K562 (cell line): ENCODE measurements at regions not wholly inside any gene's neighbourhood (a gene's known extent, or its start where the extent isn't known, plus 50 kb on each side); places are given as distances from the start of the nearest gene placed in this dataset.
A peak's percentile ranks its signal among the peaks of the same experiment; 100 is the strongest.

Experiments used
- ATAC-seq: fragments of 200-7000 bp; cut with Tn5 transposase; 3 replicates; pipeline ENCODE4 v1.9.1; 2020; ENCODE audit warnings: moderate library complexity
- BruUV-seq: library from RNA; stranded (reverse); fragments of 400-500 nt; replicated peaks from 2 replicates; lab custom pipeline; 2021; lab: Mats Ljungman, UMichigan
- CTCF ChIA-PET: fragments of 300-600 bp; formaldehyde crosslinking; extraction: SDS; loops from one replicate; lab custom pipeline; 2021; ENCODE audit warnings: low intra/inter-chr PET ratio; lab: Yijun Ruan, JAX
- POLR2A ChIA-PET: fragments of 300-600, 350-650 bp; sonication (Branson Sonifier 250); formaldehyde crosslinking; extraction: SDS; loops from one replicate; lab custom pipeline; 2021; ENCODE audit warnings: antibody characterized with exemption, inconsistent platforms; lab: Yijun Ruan, JAX
- DNase-seq, 4 experiments: peaks; one replicate each; pipeline versions ENCODE4 v3.0.0 to v3.0.0-alpha.2; 2011 to 2018; ENCODE audit warnings: low spot score in 3 of 4, mixed read lengths in 3 of 4; ENCODE audit errors: extremely low read depth in 1 of 4
- FAIRE-seq: peaks from 2 replicates; lab custom pipeline; 2011; peaks lifted over from hg19 to GRCh38; lab: Jason Lieb, UNC
- H2AFZ ChIP-seq: 2 replicates; pipeline ENCODE4 v1.6.0; 2011; ENCODE audit warnings: low read depth, low read length, control low read depth, inconsistent platforms
- H3K27ac ChIP-seq: fragments of 200-600 bp; 3 replicates; pipeline ENCODE4 v1.8.0; 2011; ENCODE audit warnings: low read depth, mild to moderate bottlenecking, control low read depth, inconsistent platforms, low read length, moderate library complexity, mixed read lengths; ENCODE audit errors: extremely low read depth
- H3K27me3 ChIP-seq, 2 experiments: fragments of 300-600 bp in 1 of 2; 2 replicates in 1 of 2; 3 replicates in 1 of 2; pipeline versions ENCODE4 v1.6.0 to v1.8.0; 2011; ENCODE audit warnings: inconsistent platforms in 2 of 2, low read length in 2 of 2, mild to moderate bottlenecking in 1 of 2, mixed read lengths in 1 of 2, moderate library complexity in 1 of 2; ENCODE audit not compliant: control insufficient read depth in 2 of 2, insufficient read depth in 2 of 2
- H3K36me3 ChIP-seq: fragments of 300-600 bp; 3 replicates; pipeline ENCODE4 v1.8.0; 2011; ENCODE audit warnings: mild to moderate bottlenecking, low read length, inconsistent platforms; ENCODE audit not compliant: control insufficient read depth, insufficient read depth
- H3K4me1 ChIP-seq, 2 experiments: fragments of 200-600 bp in 1 of 2; replicated peaks in 1 of 2; 2 replicates in 1 of 2; 3 replicates in 1 of 2; pipeline versions ENCODE4 v1.5.1 to v1.8.0; 2011; ENCODE audit warnings: inconsistent platforms in 2 of 2, low read length in 2 of 2, mild to moderate bottlenecking in 1 of 2, mixed read lengths in 1 of 2, moderate library complexity in 1 of 2; ENCODE audit not compliant: control insufficient read depth in 2 of 2, insufficient read depth in 2 of 2
- H3K4me2 ChIP-seq: 2 replicates; pipeline ENCODE4 v1.6.1; 2011; ENCODE audit warnings: low read length, control low read depth, inconsistent platforms, mixed read lengths; ENCODE audit not compliant: insufficient read depth
- H3K4me3 ChIP-seq: fragments of 200-600 bp; sonication (generic), shearing (Covaris generic); 2 replicates; pipeline ENCODE4 v1.5.1; 2016; ENCODE audit warnings: control low read depth, inconsistent platforms
- H3K79me2 ChIP-seq: fragments of 200-600 bp; 3 replicates; pipeline ENCODE4 v1.8.0; 2011; ENCODE audit warnings: low read length, inconsistent platforms; ENCODE audit not compliant: control insufficient read depth, insufficient read depth
- H3K9ac ChIP-seq, 2 experiments: 2 replicates each; pipeline versions ENCODE4 v1.6.0 to v1.6.1; 2011; ENCODE audit warnings: low read depth in 2 of 2, low read length in 2 of 2, control low read depth in 1 of 2, inconsistent platforms in 1 of 2, mild to moderate bottlenecking in 1 of 2, mixed read lengths in 1 of 2; ENCODE audit not compliant: insufficient read depth in 1 of 2
- H3K9me1 ChIP-seq: one replicate; pipeline ENCODE4 v1.6.0; 2011; ENCODE audit warnings: inconsistent platforms, mild to moderate bottlenecking, low read length, moderate library complexity; ENCODE audit not compliant: control insufficient read depth, insufficient read depth
- H3K9me3 ChIP-seq: replicated peaks from 2 replicates; pipeline ENCODE4 v1.5.1; 2011; ENCODE audit warnings: low read depth, low read length, inconsistent platforms; ENCODE audit not compliant: control insufficient read depth, insufficient read depth
- H4K20me1 ChIP-seq: replicated peaks from 2 replicates; pipeline ENCODE4 v1.6.1; 2011; ENCODE audit warnings: low read length, inconsistent platforms, mixed read lengths; ENCODE audit not compliant: control insufficient read depth, insufficient read depth
- ARID3B ChIP-seq: fragments of 250-450 bp; sonication (Bioruptor Pico); IDR thresholded peaks from 2 replicates; pipeline ENCODE4 v1.4.0; 2020; ENCODE audit warnings: borderline replicate concordance
- BCOR ChIP-seq: fragments of 450-650 bp; IDR thresholded peaks from 2 replicates; pipeline ENCODE4 v1.6.1; 2016
- DACH1 ChIP-seq: fragments of 450-650 bp; IDR thresholded peaks from 2 replicates; pipeline ENCODE4 v1.6.1; 2018; ENCODE audit not compliant: partially characterized antibody
- DLX4 ChIP-seq: fragments of 250-450 bp; sonication (Bioruptor Pico); IDR thresholded peaks from 2 replicates; pipeline ENCODE4 v1.6.1; 2021; ENCODE audit warnings: mild to moderate bottlenecking
- E2F8 ChIP-seq: fragments of 450-650 bp; IDR thresholded peaks from 2 replicates; pipeline ENCODE4 v1.7.1; 2018; ENCODE audit warnings: mild to moderate bottlenecking, low read depth; ENCODE audit not compliant: partially characterized antibody
- EP300 ChIP-seq: IDR thresholded peaks from 2 replicates; pipeline ENCODE4 v1.6.1; 2012; ENCODE audit warnings: low read length, improper control_type of control experiment
- GTF2A2 ChIP-seq: IDR thresholded peaks from 2 replicates; pipeline ENCODE4 v1.6.1; 2016; ENCODE audit warnings: mild to moderate bottlenecking, missing genetic modification characterization, missing compliant biosample characterization
- NBN ChIP-seq: fragments of 450-650 bp; IDR thresholded peaks from 2 replicates; pipeline ENCODE4 v1.6.1; 2016; ENCODE audit warnings: low read depth, mild to moderate bottlenecking
- PHB2 ChIP-seq: fragments of 450-650 bp; IDR thresholded peaks from 2 replicates; pipeline ENCODE4 v1.6.1; 2017; ENCODE audit warnings: low read depth
- SMC3 ChIP-seq: conservative IDR thresholded peaks from 2 replicates; pipeline ENCODE4 v1.6.1; 2011; ENCODE audit warnings: low read depth, low read length, improper control_type of control experiment; ENCODE audit not compliant: insufficient read depth
- ZNF778 ChIP-seq: fragments of 450-650 bp; formaldehyde crosslinking; IDR thresholded peaks from 2 replicates; pipeline ENCODE4 v1.4.0; 2020; ENCODE audit warnings: mild to moderate bottlenecking, moderate library complexity
- WGBS: fragments of 100-300 bp; shearing (Covaris generic); methylation state at CpG from one replicate; pipeline ENCODE4 v1.1.6; 2016; ENCODE audit warnings: low coverage, mixed read lengths; ENCODE audit not compliant: insufficient coverage; ENCODE audit errors: missing lambda C conversion rate; 5-methylcytosine and 5-hydroxymethylcytosine counted together
- in situ Hi-C: fragments of 300-500 bp; cut with MboI; formaldehyde crosslinking; loops from 4 replicates; pipeline ENCODE4 v1.15.0; 2018; ENCODE audit warnings: inconsistent platforms, mixed read lengths
- intact Hi-C: fragments of 100-400 bp; cut with micrococcal nuclease; formaldehyde crosslinking; loops from 2 replicates; pipeline ENCODE4 v1.14.2; 2022

- ChIA-PET CTCF (no interaction called here), POLR2A (no interaction called here)
- 4% methylated on average over 4 of the region's 4 CpGs for WGBS
- Histone ChIP-seq H3K9me3 (no peaks in the 10 kb centered on the region), H3K79me2 (no peaks in the 10 kb centered on the region), H3K9me1 (no peaks in the 10 kb centered on the region), H3K4me2 (no peak overlapping the region), H3K4me3 (no peak overlapping the region), H3K36me3 (no peaks in the 10 kb centered on the region), H3K9ac (no peak overlapping the region), H3K27me3 (no peaks in the 10 kb centered on the region), H2AFZ (no peak overlapping the region), H4K20me1 (no peaks in the 10 kb centered on the region; the same call in 1 of the 2 replicates), H3K4me1 (no peaks in the 10 kb centered on the region), H3K27ac (no peak overlapping the region)
- ATAC-seq = no peak
- intact Hi-C loops = no loop called here
- in situ Hi-C loops = no loop called here
- TF ChIP-seq DACH1 (peak; percentile 58), E2F8 (no peak)
- no peak for DNase-seq
- BruUV-seq = no TSS peak
- FAIRE-seq = no peak
Measured at GRCh38 chr19:31874313-31874712, 471.1 kb upstream of the ZNF507 start.

- no peaks in the 10 kb centered on the region for H3K79me2 ChIP-seq
- FAIRE-seq (no peak), ATAC-seq (no peak), DNase-seq (no peak)
- no peak overlapping the region for H2AFZ ChIP-seq
- H4K20me1 ChIP-seq = no peaks in the 10 kb centered on the region; the same call in 1 of the 2 replicates
- no peak overlapping the region for H3K27ac ChIP-seq
- intact Hi-C loops (no loop called here), in situ Hi-C loops (no loop called here)
- no peaks in the 10 kb centered on the region for H3K9me3 ChIP-seq
- no peak overlapping the region for H3K9ac ChIP-seq
- H3K9me1 ChIP-seq = no peaks in the 10 kb centered on the region
- BruUV-seq = no TSS peak
- ChIA-PET POLR2A (no interaction called here), CTCF (no interaction called here)
- no peak overlapping the region for H3K4me3 ChIP-seq
- H3K27me3 ChIP-seq = no peaks in the 10 kb centered on the region
- no peak overlapping the region for H3K4me2 ChIP-seq
- no peaks in the 10 kb centered on the region for H3K36me3 ChIP-seq
- WGBS = under 1% methylated on average over 14 of the region's 16 CpGs
- no peaks in the 10 kb centered on the region for H3K4me1 ChIP-seq
- no peak for TF ChIP-seq PHB2
- no peak for TF ChIP-seq NBN
- TF ChIP-seq ZNF778 (CRISPR knock-in tag) = no peak
- no peak for TF ChIP-seq GTF2A2 (tag)
- TF ChIP-seq DACH1 = no peak
- no peak for TF ChIP-seq DLX4 (CRISPR knock-in tag)
- TF ChIP-seq SMC3 = no peak
- no peak for TF ChIP-seq EP300
- no peak for TF ChIP-seq BCOR
- TF ChIP-seq ARID3B (CRISPR knock-in tag) = no peak
Measured at GRCh38 chr19:31875591-31875990, 469.8 kb upstream of the ZNF507 start.
